Activated CD4-positive, alpha-beta T cell treated with anti-CD3 and anti-CD28 coated beads, Interleukin-10, Interleukin-2, amounts not matched to agents 100 ng/mL and 50 ng/mL, durations not matched to agents 16 hours and 8 hours (primary cell): ENCODE measurements at regions not wholly inside any gene's neighbourhood (a gene's known extent, or its start where the extent isn't known, plus 50 kb on each side); places are given as distances from the start of the nearest gene placed in this dataset.
A peak's percentile ranks its signal among the peaks of the same experiment; 100 is the strongest.
"Not testable (repeated sequence)": the region's sequence is repeated elsewhere in the genome, so short reads cannot be mapped to it uniquely, and the experiment has no call there.

Experiments used
- DNase-seq: peaks from one replicate; pipeline ENCODE4 v3.0.0-alpha.2; 2020

DNA sequence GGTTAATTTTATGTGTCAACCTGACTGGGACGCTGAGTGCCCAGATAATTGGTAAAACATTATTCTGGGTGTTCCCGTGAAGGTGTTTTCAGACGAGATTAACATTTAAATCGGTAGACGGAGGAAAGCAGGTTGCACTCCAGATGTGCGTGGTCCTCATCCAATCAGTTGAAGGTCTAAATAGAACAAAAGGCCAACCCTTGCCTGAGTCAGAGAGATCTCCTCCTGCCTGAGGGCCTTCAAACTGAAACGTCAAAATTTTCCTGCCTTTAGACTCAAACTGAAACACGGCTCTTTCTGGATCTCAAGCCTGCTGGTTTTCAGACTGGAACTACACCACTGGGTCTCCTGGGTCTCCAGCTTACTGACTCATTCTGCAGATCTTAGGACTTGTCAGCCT, 70.9 kb downstream of the NPIPA5 start:
- DNase-seq = not testable (repeated sequence)

DNA sequence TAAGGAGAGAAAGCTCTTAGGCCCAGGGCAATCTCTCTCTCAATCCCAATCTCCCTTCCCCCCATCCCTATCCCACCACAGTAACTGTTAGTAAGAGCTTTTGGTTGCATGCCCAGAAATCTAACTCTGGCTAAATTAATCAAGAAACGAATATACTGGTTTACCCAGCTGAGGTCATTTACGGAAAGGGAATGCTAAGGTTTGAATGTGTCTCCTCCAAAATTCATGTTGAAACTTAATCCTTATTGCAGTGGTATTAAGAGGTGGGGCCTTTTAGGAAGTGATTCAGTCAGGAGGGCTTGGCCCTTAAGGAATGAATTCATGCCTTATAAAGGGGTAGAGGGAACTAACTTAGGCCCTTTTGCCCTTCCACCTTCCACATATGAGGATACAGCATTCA, 72.2 kb downstream of the NPIPA5 start:
- DNase-seq = not testable (repeated sequence)

DNA sequence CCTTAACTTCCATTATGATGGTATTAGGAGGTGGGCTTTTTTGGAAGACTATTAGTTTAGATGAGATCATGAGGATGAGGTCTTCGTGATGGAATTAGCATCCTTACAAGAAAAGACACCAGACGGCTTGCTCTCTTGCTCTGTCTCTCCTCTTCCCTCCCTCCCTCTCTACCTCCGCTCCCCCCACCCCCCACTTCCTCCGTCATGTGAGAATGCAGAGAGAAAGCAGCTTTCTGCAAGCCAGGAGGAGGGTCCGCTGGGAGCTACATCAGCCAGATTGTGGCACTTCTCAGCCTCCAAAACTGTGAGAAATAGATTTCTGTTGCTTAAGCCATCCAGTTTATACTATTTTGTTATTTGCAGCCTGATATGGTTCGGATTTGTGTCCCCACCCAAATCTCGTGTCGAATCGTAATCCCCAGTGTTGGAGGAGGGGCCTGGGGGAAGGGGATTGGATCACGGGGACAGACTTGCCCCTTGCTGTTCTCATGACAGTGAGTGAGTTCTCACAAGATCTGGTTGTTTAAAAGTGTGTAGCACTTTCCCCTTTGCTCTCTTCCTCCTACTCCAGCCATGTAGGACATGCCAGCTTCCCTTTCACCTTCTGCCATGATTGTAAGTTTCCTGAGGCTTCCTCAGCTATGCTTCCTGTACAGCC, 74.3 kb downstream of the NPIPA5 start:
- not testable (repeated sequence) for DNase-seq

GRCh38 chr16:15297104-15297503, 81.0 kb downstream of the NPIPA5 start:
- DNase-seq = not testable (repeated sequence)

DNA sequence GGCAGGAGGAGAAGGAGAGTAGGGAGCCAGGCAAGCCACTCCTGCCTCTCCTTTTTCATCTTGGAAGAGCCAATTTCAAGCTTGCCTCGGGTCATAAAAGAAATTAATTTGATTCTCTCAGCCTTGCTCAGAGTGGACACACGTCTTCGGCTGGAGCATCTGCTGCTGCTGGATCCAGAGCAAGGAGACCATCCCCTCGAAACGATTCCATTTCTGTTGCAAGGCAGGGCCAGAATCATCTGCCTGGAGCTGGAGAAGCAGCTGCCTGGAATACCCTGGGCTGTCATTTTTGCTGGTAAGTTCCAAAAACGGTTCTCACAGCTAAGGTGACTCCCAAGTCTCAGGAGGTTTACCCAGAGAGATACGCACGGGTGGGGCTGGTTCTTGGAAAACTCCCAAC, 103.3 kb downstream of the NPIPA5 start:
- not testable (repeated sequence) for DNase-seq

DNA sequence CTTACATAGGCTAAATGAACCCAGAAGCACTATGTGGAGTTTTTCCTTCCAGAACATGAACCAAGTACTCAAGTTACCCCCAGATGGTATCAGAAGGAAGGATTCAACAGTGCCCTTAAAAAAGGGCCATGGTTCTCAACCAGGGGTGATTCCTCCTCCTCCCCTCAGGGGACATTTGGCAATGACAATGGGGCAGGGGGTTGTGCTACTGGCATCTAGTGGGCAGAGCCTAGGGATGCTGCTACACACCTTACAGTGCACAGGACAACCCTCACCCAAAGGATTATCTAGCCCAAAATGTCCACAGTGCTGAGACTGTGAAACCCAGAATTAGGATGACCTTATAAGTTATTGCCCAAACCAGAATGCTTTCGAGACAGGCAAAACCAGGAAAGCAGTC, 104.1 kb downstream of the NPIPA5 start:
- not testable (repeated sequence) for DNase-seq

DNA sequence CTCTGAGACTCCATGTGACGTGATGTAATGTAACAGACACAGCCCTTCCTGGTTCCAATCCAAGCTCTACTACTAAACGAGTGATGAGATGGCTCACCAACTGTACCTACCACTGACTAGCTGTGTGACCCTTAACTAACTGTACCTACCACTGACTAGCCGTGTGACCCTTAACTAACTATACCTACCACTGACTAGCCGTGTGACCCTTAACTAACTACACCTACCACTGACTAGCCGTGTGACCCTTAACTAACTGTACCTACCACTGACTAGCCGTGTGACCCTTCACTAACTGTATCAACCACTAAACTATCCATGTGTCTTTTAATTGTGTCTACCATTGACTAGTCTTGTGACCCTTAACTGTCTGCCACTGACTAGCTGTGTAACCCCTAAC, 111.2 kb downstream of the NPIPA5 start:
- DNase-seq = not testable (repeated sequence)

- DNase-seq = not testable (repeated sequence)
Observed at GRCh38 chr16:15262212-15262611, 115.9 kb downstream of the NPIPA5 start.

- DNase-seq = not testable (repeated sequence)
Observed at GRCh38 chr16:15247971-15248370, 130.1 kb downstream of the NPIPA5 start.

- DNase-seq = not testable (repeated sequence)
Observed at GRCh38 chr16:15236674-15237323, 141.3 kb downstream of the NPIPA5 start.

DNA sequence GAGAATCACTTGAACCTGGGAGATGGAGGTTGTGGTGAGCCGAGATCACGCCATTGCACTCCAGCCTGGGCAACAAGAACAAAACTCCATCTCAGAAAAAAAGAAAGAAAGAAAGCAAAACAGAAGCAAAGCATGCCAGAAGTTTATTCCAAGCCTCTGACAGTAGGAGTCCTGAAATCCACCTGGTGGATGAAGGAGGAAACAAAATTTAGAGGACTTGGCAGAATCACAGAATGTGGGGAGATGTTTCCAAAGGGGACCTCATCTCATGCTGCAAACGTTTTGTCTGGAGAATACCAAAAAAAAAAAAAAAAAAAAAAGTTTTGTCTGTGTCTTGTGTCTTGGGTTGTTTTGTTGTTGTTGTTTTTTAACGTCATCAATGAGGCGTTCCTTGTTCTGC, 141.1 kb upstream of the RRN3 start:
- not testable (repeated sequence) for DNase-seq

DNA sequence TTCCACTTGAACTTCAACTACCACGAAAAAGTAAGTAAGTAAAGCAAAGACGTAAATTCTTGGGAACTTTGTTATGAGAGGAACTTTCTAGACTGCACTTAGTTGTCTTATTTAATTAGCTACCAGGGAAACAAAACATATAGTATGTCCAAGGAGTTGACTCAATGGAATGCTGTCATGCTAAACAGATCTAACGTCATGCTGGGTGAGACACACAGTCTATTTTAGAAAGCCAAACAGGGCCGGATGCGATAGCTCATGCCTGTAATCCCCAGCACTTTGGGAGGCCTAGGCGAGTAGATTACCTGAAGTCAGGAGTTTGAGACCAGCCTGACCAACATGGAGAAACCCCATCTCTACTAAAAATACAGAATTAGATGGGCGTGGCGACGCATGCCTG, 140.6 kb upstream of the RRN3 start:
- DNase-seq = not testable (repeated sequence)

DNA sequence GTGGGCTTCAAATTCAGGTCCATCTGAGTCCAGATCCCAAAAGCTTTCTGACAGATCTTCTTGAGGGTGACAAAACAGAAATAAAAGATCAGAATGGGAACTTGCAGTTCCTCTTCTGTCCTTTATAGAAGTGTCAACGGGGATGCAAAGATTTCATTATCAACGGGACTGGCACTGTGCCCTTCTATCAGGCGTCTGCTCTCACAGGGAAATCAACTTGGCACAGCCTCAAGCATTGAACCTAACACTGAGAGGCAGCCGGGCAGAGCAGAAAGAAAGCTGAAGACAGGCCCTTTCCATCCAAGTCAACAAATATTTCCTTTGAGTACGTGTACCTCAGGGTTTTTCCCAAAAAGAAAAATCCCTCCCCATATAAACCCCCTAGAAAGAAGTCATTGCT, 136.4 kb upstream of the RRN3 start:
- not testable (repeated sequence) for DNase-seq

- not testable (repeated sequence) for DNase-seq
Observed at GRCh38 chr16:15229661-15230060, 135.6 kb upstream of the RRN3 start.

- DNase-seq = not testable (repeated sequence)
Observed at GRCh38 chr16:15224651-15225050, 130.6 kb upstream of the RRN3 start.

GRCh38 chr16:15223398-15223797, 129.3 kb upstream of the RRN3 start:
- DNase-seq = not testable (repeated sequence)

DNA sequence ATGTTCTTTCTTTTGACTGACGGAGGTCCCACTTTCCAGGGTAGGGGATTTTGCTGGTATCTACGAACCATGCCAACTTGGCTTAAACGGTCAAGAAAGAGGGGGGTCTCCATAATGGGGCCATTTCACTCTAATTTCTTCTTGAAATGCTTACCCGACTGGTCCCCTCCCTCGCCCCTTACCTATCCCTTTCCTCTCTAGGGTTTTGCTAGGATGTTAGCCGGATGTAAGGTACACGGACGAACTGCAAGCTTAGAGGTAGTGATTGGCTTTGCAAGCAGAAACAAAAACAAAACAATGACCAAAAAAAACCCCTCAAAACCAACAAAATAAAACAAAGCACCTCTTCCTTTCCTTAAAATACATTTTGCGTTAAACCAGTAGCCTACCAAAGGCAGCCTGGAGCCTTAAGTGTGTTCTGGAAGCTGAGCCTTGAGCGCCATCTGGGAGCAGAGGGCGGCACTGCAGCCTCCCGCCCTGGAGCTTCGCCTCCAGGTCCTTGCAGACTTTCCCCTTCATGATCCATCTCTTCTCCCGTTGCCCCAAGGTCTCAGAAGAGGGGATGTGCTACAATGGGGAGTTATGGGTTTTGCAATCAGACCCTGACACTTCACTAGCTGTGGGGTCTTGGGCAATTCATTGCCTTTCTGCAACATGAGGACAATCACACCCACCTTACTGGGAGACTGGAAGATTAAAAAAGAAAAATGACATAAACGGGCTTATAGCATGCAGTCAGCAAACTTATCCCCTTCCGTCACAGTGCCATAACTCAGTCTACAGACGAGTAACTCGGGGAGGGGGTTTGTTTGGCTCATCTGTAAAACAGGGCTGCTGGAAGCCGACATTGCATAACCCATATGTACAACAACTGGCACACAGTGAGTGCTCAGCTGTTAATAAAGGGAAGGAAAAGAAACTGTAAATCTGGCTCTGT, 125.9 kb upstream of the RRN3 start:
- peak; percentile 5 for DNase-seq

DNA sequence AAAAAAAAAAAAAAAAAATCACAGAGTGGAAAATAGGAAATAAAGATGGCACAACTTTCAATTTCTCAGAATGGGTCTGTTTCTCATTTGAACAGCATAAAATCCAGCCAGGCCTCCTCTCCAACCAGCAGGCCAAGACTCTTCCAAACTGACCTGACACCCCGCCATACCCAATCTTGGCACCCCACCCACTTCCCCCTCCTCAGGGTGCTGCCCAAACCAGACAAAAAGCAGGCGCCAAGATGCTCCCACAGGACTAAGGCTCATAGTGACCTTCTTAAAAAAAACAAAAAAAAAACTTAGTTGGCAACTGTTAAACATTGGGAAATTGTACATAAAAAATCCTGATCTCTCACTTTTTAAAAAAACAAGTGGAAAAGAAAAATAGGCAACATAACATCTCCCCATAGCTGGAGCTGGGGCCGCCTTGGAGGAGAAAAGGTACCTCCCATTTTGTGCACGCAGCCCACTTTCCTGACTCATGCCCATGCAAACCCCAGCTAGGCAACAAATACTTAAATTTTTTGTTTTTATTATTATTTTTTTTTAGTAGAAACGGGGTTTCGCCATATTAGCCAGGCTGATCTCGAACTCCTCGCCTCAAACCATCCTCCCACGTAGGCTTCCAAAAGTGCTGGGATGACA, 124.9 kb upstream of the RRN3 start:
- not testable (repeated sequence) for DNase-seq

DNA sequence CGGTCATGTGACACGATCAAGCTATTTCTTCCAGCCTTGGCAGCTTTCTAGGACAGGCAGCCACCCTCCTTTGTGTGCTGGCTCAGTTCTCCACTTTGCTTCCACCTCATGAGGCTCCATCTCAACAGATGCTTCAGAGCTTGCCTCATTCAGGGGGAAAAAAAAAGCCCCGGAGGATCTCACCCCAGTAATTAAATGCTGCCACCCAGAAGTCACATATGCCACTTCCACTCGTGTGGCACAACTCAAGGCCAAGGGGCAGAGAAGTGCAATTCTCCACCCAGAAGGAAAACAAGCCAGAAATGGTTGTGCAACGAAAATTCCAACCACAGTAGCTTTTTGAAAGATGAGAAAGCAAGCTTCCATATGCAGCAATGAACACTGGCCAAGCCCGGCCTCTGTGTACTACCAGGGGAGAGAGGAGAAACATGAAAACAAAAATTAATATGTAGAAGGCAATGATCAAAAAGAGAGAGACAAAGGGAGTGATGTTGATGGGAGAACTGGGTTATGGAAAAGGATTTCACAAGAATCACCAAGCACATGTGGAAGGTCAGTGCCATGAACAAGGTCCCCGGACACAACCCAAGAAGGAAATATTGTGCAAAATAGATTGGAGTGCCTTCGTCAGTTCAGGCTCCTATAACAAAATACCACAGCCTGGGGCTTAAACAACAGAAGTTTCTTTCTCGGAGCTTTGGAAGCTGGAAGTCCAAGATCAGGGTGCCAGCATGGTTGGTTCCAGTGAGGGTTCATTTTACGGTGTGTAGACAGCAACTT, 113.3 kb upstream of the RRN3 start:
- DNase-seq = not testable (repeated sequence)

DNA sequence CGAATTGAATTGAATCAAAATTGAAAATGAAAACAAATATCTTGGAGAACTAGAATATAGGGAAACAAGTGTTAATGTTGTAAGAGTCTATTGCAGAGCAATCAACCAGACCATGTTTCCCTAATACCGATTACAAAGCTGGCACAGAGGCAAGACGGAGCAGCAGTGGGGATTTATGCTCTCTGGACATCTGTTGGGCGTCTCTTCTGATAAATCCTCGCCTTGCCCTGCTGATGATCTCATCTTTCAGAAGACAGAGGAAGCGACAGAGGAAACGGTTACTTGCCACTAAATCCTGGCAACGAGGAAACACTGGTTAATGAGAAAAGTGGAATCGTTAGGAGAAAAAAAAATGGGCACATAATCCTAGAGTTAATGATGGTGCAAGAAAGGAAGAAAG, 112.4 kb upstream of the RRN3 start:
- not testable (repeated sequence) for DNase-seq

GRCh38 chr16:15205939-15206338, 111.9 kb upstream of the RRN3 start:
- DNase-seq = not testable (repeated sequence)

DNA sequence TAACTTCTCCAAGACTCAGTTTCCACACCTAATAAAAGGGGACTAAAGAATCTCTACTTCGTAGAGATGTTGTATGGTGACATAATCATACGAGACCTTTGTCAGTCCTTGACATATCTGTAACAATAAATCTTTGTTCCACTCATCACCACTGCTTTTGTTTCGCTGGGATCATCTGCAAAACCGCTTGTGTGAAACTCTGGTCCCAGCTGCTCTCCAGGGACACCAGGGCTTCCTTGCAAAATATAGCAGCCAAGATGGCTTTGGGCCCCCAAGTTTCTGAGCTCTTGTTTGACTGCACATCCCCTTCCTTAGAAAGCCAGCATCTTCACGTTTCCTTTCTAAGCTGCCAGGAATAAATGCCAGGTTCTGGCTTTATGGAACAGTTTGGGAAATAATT, 110.5 kb upstream of the RRN3 start:
- DNase-seq = not testable (repeated sequence)
